ENCODE measurements at regions not wholly inside any gene's neighbourhood (a gene's known extent, or its start where the extent isn't known, plus 50 kb on each side); places are given as distances from the start of the nearest gene placed in this dataset.

DNA sequence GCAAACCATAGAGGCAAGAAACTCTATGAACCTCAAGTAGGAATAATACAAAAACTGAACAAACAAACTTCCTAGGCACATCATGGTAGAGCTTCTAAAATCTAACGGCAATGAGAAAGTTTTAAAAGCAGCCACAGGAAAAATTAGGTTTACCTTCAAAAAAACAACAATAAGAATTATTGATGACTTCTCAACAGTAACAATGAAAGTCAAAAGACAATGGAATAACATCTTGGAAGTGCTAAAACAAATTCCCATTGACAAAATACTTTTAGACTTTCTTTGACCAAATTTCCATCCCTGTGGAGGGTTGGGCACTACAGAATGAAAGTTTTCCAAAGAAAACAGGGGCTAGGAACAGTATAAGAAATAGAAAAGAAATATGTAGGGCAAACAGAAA lies 222.9 kb upstream of the ERCC4 start:
- TF ChIP-seq POLR2AphosphoS5 (IDR thresholded peaks at IDR 0.05) (no peak), POLR2A (IDR thresholded peaks at IDR 0.05; ENCODE audit: low read depth) (no peak), EP300 (IDR thresholded peaks at IDR 0.05) (no peak)
- TF ChIP-seq, protein P1, sequence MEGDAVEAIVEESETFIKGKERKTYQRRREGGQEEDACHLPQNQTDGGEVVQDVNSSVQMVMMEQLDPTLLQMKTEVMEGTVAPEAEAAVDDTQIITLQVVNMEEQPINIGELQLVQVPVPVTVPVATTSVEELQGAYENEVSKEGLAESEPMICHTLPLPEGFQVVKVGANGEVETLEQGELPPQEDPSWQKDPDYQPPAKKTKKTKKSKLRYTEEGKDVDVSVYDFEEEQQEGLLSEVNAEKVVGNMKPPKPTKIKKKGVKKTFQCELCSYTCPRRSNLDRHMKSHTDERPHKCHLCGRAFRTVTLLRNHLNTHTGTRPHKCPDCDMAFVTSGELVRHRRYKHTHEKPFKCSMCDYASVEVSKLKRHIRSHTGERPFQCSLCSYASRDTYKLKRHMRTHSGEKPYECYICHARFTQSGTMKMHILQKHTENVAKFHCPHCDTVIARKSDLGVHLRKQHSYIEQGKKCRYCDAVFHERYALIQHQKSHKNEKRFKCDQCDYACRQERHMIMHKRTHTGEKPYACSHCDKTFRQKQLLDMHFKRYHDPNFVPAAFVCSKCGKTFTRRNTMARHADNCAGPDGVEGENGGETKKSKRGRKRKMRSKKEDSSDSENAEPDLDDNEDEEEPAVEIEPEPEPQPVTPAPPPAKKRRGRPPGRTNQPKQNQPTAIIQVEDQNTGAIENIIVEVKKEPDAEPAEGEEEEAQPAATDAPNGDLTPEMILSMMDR (IDR thresholded peaks at IDR 0.05) = no peak
- DNase-seq (ENCODE audit: extremely low spot score) = no peak
- H3K27ac ChIP-seq (replicated peaks in 1 of 4) = no peak overlapping the region
- no peaks in the 10 kb centered on the region for H3K36me3 ChIP-seq
- H3K27me3 ChIP-seq = no peaks in the 10 kb centered on the region
- peaks cover 0 to under 1% (median 0%) of the 10 kb centered on the region in 4 donors for H3K4me1 ChIP-seq
- H3K9me3 ChIP-seq = peaks cover 0 to 34% (median 28%) of the 10 kb centered on the region in 4 donors
- intact Hi-C loops (cut with DNase I) = no loop called here
- WGBS = 89% methylated on average over 1 of the region's 1 CpG
- no peak overlapping the region for H3K4me3 ChIP-seq

DNA sequence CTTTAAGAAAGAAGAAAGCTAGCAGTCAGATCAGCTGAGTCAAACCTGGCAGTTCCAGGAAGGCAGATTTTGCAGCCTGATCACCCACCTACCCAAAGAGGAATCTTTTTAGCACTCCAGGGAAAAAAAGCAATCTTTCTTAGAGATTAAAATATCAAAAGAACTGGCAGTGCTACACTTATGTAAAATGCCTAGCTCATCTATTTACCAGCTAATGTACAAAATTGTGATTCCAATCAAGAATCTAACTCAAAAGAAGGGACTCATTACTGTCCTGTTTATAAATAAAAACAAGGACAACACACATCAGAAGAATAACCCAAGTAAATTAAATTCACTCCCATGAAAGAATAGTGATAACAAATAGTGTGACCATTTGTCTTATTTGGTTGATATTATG lies 222.4 kb upstream of the ERCC4 start:
- intact Hi-C loops (cut with DNase I) = no loop called here
- Histone ChIP-seq H3K4me3 (no peak overlapping the region), H3K9me3 (peaks cover 0 to 30% (median 28%) of the 10 kb centered on the region in 4 donors), H3K4me1 (peaks cover 0 to 6% (median 5%) of the 10 kb centered on the region in 4 donors), H3K36me3 (no peaks in the 10 kb centered on the region), H3K27ac (replicated peaks in 1 of 4) (no peak overlapping the region), H3K27me3 (no peaks in the 10 kb centered on the region)
- TF ChIP-seq POLR2A (IDR thresholded peaks at IDR 0.05; ENCODE audit: low read depth) = no peak
- TF ChIP-seq, protein P1 (IDR thresholded peaks at IDR 0.05) = no peak
- no peak for TF ChIP-seq EP300 (IDR thresholded peaks at IDR 0.05)
- TF ChIP-seq POLR2AphosphoS5 (IDR thresholded peaks at IDR 0.05) = no peak
- DNase-seq (ENCODE audit: extremely low spot score) = no peak

DNA sequence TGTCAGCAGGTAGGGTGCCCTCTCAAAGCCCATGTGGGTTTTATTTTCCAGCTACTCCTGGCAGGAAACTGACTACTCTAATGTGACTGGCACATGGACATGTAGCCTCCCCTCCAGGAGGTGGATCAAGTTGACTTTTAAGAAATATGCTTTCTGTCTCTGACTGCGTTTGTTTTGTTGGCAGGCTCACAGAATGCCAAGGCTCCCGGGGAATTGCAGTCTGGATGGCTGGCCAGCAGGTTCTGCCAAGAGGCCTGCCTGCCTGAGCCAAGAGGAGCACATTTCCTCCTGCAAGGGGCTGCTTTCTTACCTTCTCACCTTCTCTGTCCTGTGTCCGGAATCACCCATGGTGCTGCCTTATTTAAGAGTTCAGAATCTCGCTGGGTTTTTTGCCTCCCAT lies 217.3 kb upstream of the ERCC4 start:
- H3K4me3 ChIP-seq = no peak overlapping the region
- TF ChIP-seq POLR2AphosphoS5 (IDR thresholded peaks at IDR 0.05) = no peak
- TF ChIP-seq POLR2A (IDR thresholded peaks at IDR 0.05; ENCODE audit: low read depth) = no peak
- TF ChIP-seq, protein P1 (IDR thresholded peaks at IDR 0.05) = no peak
- no peak for TF ChIP-seq EP300 (IDR thresholded peaks at IDR 0.05)
- H3K36me3 ChIP-seq = no peaks in the 10 kb centered on the region
- peaks cover 0 to 10% (median 8%) of the 10 kb centered on the region in 4 donors for H3K4me1 ChIP-seq
- DNase-seq (ENCODE audit: extremely low spot score) = no peak
- no peak overlapping the region for H3K27ac ChIP-seq (replicated peaks in 1 of 4)
- 40% methylated on average over 4 of the region's 4 CpGs for WGBS
- H3K9me3 ChIP-seq = peaks cover 0 to 23% (median 9%) of the 10 kb centered on the region in 4 donors
- H3K27me3 ChIP-seq = no peaks in the 10 kb centered on the region
- intact Hi-C loops (cut with DNase I) = no loop called here

DNA sequence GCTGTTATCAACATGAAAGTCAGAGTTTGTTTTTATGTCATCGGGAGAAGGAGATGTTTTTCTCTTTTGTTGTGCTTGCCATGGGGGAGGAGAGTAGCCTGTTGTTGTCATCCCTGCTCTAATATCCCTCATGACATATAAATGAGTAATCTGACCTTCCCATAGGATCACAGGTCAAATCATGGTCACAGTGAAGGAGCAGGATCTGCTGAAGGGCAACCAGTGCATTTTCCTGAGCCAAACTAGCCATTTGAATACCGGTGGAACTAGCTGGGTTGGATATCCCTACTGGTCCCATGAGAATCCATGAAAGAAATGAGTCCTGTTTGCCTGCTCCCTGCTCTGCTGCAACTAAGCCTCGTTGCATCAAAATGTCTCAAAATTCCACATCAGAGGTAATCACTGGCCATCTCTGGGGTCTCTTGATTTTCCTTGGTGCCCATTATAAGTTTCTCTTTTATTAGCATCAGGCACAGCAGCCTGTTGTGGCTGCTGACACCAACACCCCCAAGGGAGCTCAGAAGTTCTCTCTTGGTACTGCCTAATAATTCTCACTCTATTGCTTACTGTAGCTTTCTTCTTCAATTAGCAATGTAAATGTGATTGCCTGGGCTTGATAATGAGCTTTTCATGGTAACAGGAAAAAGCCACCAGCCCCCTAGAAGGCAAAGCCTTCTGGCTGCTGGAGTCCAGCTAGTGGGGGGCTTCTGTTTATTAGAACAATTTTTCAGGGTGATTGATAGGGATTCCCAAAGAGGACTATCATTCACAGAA lies 211.4 kb upstream of the ERCC4 start:
- Histone ChIP-seq H3K36me3 (no peaks in the 10 kb centered on the region), H3K4me3 (no peak overlapping the region), H3K27ac (replicated peaks in 1 of 4) (no peak overlapping the region), H3K9me3 (peaks cover 0 to 17% (median 7%) of the 10 kb centered on the region in 4 donors), H3K27me3 (no peaks in the 10 kb centered on the region), H3K4me1 (no peaks in the 10 kb centered on the region)
- intact Hi-C loops (cut with DNase I) = no loop called here
- WGBS = 46% methylated on average over 2 of the region's 3 CpGs
- no peak for DNase-seq (ENCODE audit: extremely low spot score)
- TF ChIP-seq, protein P1 (IDR thresholded peaks at IDR 0.05) = no peak
- TF ChIP-seq EP300 (IDR thresholded peaks at IDR 0.05) = no peak
- TF ChIP-seq POLR2A (IDR thresholded peaks at IDR 0.05; ENCODE audit: low read depth) = no peak
- no peak for TF ChIP-seq POLR2AphosphoS5 (IDR thresholded peaks at IDR 0.05)
